GM23338 (cell line): ENCODE measurements at regions not wholly inside any gene's neighbourhood (a gene's known extent, or its start where the extent isn't known, plus 50 kb on each side); places are given as distances from the start of the nearest gene placed in this dataset.

Source experiments
- ATAC-seq: fragments of 200-7000 bp; cut with Tn5 transposase; 3 replicates; pipeline ENCODE4 v1.9.1; 2020
- DNase-seq: peaks from one replicate; pipeline ENCODE4 v3.0.0-alpha.2; 2015; ENCODE audit warnings: low spot score
- H2AFZ ChIP-seq: fragments of 200-600 bp; sonication (generic); 2 replicates; pipeline ENCODE4 v1.8.0; 2016; ENCODE audit warnings: antibody characterized with exemption, mild to moderate bottlenecking, moderate library complexity
- H3F3A ChIP-seq: fragments of 200-600 bp; sonication (generic); replicated peaks from 2 replicates; pipeline ENCODE4 v1.8.0; 2017; ENCODE audit warnings: antibody characterized with exemption, mixed run types, low read depth
- H3K27ac ChIP-seq: fragments of 200-600 bp; sonication (generic); 2 replicates; pipeline ENCODE4 v1.6.1; 2016; ENCODE audit warnings: low read depth
- H3K27me3 ChIP-seq: fragments of 200-600 bp; sonication (generic); 2 replicates; pipeline ENCODE4 v1.8.0; 2016; ENCODE audit warnings: mild to moderate bottlenecking, mixed run types, moderate library complexity; ENCODE audit not compliant: insufficient read depth
- H3K36me3 ChIP-seq: fragments of 200-600 bp; sonication (generic); 2 replicates; pipeline ENCODE4 v1.8.0; 2016; ENCODE audit warnings: mild to moderate bottlenecking; ENCODE audit not compliant: insufficient read depth
- H3K4me1 ChIP-seq: fragments of 200-600 bp; sonication (generic); 2 replicates; pipeline ENCODE4 v1.8.0; 2016; ENCODE audit warnings: mild to moderate bottlenecking, moderate library complexity; ENCODE audit not compliant: insufficient read depth
- H3K4me2 ChIP-seq: fragments of 200-600 bp; sonication (generic); 2 replicates; pipeline ENCODE4 v1.7.1; 2017; ENCODE audit warnings: mixed run types
- H3K4me3 ChIP-seq: fragments of 200-600 bp; sonication (generic); 2 replicates; pipeline ENCODE4 v1.6.1; 2016; ENCODE audit warnings: mixed run types
- H3K79me2 ChIP-seq: fragments of 200-600 bp; sonication (generic); replicated peaks from 2 replicates; pipeline ENCODE4 v1.8.0; 2017; ENCODE audit warnings: mild to moderate bottlenecking; ENCODE audit not compliant: insufficient read depth
- H3K9me2 ChIP-seq: fragments of 200-600 bp; sonication (generic); 2 replicates; pipeline ENCODE4 v1.8.0; 2017; ENCODE audit not compliant: insufficient read depth
- H4K20me1 ChIP-seq: fragments of 200-600 bp; sonication (generic); replicated peaks from 2 replicates; pipeline ENCODE4 v1.8.0; 2017; ENCODE audit warnings: mild to moderate bottlenecking; ENCODE audit not compliant: insufficient read depth
- H3K27ac Mint-ChIP-seq: 2 replicates; pipeline ENCODE4 v1.8.0; 2020; ENCODE audit warnings: inconsistent platforms, mild to moderate bottlenecking, moderate library complexity, mixed read lengths
- H3K27me3 Mint-ChIP-seq: 3 replicates; pipeline ENCODE4 v1.8.0; 2022; ENCODE audit warnings: low read depth, mild to moderate bottlenecking, moderate library complexity, mixed read lengths, inconsistent platforms; ENCODE audit not compliant: insufficient read depth, poor library complexity
- H3K36me3 Mint-ChIP-seq: 3 replicates; pipeline ENCODE4 v1.8.0; 2021; ENCODE audit warnings: low read depth, mild to moderate bottlenecking, inconsistent platforms, moderate library complexity, mixed read lengths
- H3K4me1 Mint-ChIP-seq: 3 replicates; pipeline ENCODE4 v1.8.0; 2020; ENCODE audit warnings: mild to moderate bottlenecking, inconsistent platforms, mixed read lengths
- H3K4me3 Mint-ChIP-seq: 3 replicates; pipeline ENCODE4 v1.8.0; 2021; ENCODE audit warnings: moderate library complexity, mild to moderate bottlenecking, inconsistent platforms, mixed read lengths
- H3K9me3 Mint-ChIP-seq: 3 replicates; pipeline ENCODE4 v1.8.0; 2020; ENCODE audit warnings: moderate library complexity, mild to moderate bottlenecking, inconsistent platforms, mixed read lengths
- CREB1 ChIP-seq: fragments of 250-450 bp; sonication (Bioruptor Pico); IDR thresholded peaks from 2 replicates; pipeline ENCODE4 v1.5.0; 2020; ENCODE audit warnings: low read depth, mild to moderate bottlenecking, moderate library complexity
- CTCF ChIP-seq, 2 experiments: fragments of 200-600 bp in 1 of 2; sonication (generic) in 1 of 2; conservative IDR thresholded peaks; 2 replicates each; pipeline versions ENCODE4 v1.5.1 to v1.6.1; 2016 to 2017; ENCODE audit warnings: antibody characterized with exemption in 2 of 2, low read depth in 2 of 2, mild to moderate bottlenecking in 2 of 2, moderate library complexity in 1 of 2
- EZH2 ChIP-seq: fragments of 200-600 bp; sonication (generic); IDR thresholded peaks from one replicate; pipeline ENCODE4 v1.8.0; 2017; ENCODE audit warnings: antibody characterized with exemption, mild to moderate bottlenecking, low read depth; ENCODE audit not compliant: unreplicated experiment
- EZH2phosphoT487 ChIP-seq: fragments of 200-600 bp; sonication (generic); IDR thresholded peaks from one replicate; pipeline ENCODE4 v1.8.1; 2018; ENCODE audit warnings: antibody characterized with exemption; ENCODE audit not compliant: unreplicated experiment
- JUNB ChIP-seq: IDR thresholded peaks from one replicate; pipeline ENCODE4 v1.6.1; 2016; ENCODE audit warnings: antibody characterized with exemption; ENCODE audit not compliant: unreplicated experiment
- NANOG ChIP-seq: IDR thresholded peaks from 2 replicates; pipeline ENCODE4 v1.6.1; 2016; ENCODE audit warnings: antibody characterized with exemption, borderline replicate concordance
- POLR2AphosphoS5 ChIP-seq: IDR thresholded peaks from 2 replicates; pipeline ENCODE4 v1.6.1; 2016; ENCODE audit warnings: antibody characterized with exemption, low read depth
- STAT1 ChIP-seq: IDR thresholded peaks from one replicate; pipeline ENCODE4 v1.6.1; 2016; ENCODE audit warnings: antibody characterized with exemption; ENCODE audit not compliant: unreplicated experiment
- ZNF114 ChIP-seq: fragments of 250-450 bp; sonication (Bioruptor Pico); IDR thresholded peaks from 2 replicates; pipeline ENCODE4 v1.5.0; 2020; ENCODE audit warnings: mild to moderate bottlenecking, moderate library complexity
- ZNF331 ChIP-seq: fragments of 250-450 bp; sonication (Bioruptor Pico); IDR thresholded peaks from 2 replicates; pipeline ENCODE4 v1.5.0; 2020; ENCODE audit warnings: low read depth, mild to moderate bottlenecking, moderate library complexity
- ZNF462 ChIP-seq: fragments of 250-450 bp; sonication (Bioruptor Pico); IDR thresholded peaks from 2 replicates; pipeline ENCODE4 v1.5.0; 2020; ENCODE audit warnings: mild to moderate bottlenecking, moderate library complexity
- TF ChIP-seq, protein P1 (sequence below): IDR thresholded peaks from one replicate; pipeline ENCODE4 v1.6.1; 2018; ENCODE audit warnings: antibody characterized with exemption; ENCODE audit not compliant: unreplicated experiment
- TF ChIP-seq, protein P2 (sequence below): IDR thresholded peaks from 2 replicates; pipeline ENCODE4 v1.6.1; 2016; ENCODE audit warnings: antibody characterized with exemption

GRCh38 chr5:169512385-169512784 lies 71.2 kb upstream of the SPDL1 start:
- Histone ChIP-seq H3K36me3 (no peaks in the 10 kb centered on the region), H3F3A (no peaks in the 10 kb centered on the region), H3K4me1 (no peaks in the 10 kb centered on the region), H3K4me2 (no peak overlapping the region), H3K4me3 (no peak overlapping the region), H3K79me2 (no peaks in the 10 kb centered on the region), H4K20me1 (no peaks in the 10 kb centered on the region), H3K27me3 (no peaks in the 10 kb centered on the region), H3K27ac (no peak overlapping the region), H3K9me2 (0 out of 2 replicates have a peak, but pooled peaks cover 2% of the 10 kb centered on the region), H2AFZ (no peak overlapping the region)
- H3K4me1 Mint-ChIP-seq = no peaks in the 10 kb centered on the region
- H3K4me3 Mint-ChIP-seq = no peak overlapping the region
- no peaks in the 10 kb centered on the region for H3K27me3 Mint-ChIP-seq
- no peaks in the 10 kb centered on the region for H3K36me3 Mint-ChIP-seq
- DNase-seq (no peak), ATAC-seq (no peak)
- H3K27ac Mint-ChIP-seq = no peak overlapping the region
- peaks cover 3% of the 10 kb centered on the region for H3K9me3 Mint-ChIP-seq
- no peak for TF ChIP-seq JUNB
- no peak for TF ChIP-seq STAT1
- TF ChIP-seq CTCF (conservative IDR thresholded peaks at IDR 0.05; ENCODE audit: low read depth in 2 of 2) = no peak
- TF ChIP-seq POLR2AphosphoS5 = no peak
- TF ChIP-seq, protein P1, sequence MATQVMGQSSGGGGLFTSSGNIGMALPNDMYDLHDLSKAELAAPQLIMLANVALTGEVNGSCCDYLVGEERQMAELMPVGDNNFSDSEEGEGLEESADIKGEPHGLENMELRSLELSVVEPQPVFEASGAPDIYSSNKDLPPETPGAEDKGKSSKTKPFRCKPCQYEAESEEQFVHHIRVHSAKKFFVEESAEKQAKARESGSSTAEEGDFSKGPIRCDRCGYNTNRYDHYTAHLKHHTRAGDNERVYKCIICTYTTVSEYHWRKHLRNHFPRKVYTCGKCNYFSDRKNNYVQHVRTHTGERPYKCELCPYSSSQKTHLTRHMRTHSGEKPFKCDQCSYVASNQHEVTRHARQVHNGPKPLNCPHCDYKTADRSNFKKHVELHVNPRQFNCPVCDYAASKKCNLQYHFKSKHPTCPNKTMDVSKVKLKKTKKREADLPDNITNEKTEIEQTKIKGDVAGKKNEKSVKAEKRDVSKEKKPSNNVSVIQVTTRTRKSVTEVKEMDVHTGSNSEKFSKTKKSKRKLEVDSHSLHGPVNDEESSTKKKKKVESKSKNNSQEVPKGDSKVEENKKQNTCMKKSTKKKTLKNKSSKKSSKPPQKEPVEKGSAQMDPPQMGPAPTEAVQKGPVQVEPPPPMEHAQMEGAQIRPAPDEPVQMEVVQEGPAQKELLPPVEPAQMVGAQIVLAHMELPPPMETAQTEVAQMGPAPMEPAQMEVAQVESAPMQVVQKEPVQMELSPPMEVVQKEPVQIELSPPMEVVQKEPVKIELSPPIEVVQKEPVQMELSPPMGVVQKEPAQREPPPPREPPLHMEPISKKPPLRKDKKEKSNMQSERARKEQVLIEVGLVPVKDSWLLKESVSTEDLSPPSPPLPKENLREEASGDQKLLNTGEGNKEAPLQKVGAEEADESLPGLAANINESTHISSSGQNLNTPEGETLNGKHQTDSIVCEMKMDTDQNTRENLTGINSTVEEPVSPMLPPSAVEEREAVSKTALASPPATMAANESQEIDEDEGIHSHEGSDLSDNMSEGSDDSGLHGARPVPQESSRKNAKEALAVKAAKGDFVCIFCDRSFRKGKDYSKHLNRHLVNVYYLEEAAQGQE = no peak
- no peak for TF ChIP-seq ZNF114 (CRISPR knock-in tag)
- TF ChIP-seq CREB1 (CRISPR knock-in tag) = no peak
- no peak for TF ChIP-seq EZH2phosphoT487
- TF ChIP-seq, protein P2, sequence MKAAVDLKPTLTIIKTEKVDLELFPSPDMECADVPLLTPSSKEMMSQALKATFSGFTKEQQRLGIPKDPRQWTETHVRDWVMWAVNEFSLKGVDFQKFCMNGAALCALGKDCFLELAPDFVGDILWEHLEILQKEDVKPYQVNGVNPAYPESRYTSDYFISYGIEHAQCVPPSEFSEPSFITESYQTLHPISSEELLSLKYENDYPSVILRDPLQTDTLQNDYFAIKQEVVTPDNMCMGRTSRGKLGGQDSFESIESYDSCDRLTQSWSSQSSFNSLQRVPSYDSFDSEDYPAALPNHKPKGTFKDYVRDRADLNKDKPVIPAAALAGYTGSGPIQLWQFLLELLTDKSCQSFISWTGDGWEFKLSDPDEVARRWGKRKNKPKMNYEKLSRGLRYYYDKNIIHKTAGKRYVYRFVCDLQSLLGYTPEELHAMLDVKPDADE = no peak
- no peak for TF ChIP-seq ZNF331 (CRISPR knock-in tag)
- TF ChIP-seq NANOG = no peak
- no peak for TF ChIP-seq ZNF462 (CRISPR knock-in tag)
- TF ChIP-seq EZH2 = no peak
